DND-41 (cell line): ENCODE measurements at regions not wholly inside any gene's neighbourhood (a gene's known extent, or its start where the extent isn't known, plus 50 kb on each side); places are given as distances from the start of the nearest gene placed in this dataset.

Source experiments
- CTCF ChIP-seq: IDR thresholded peaks from 2 replicates; pipeline ENCODE4 v1.5.1; 2012; ENCODE audit warnings: borderline replicate concordance, low read length, moderate library complexity, mild to moderate bottlenecking; ENCODE audit not compliant: poor library complexity, severe bottlenecking; ENCODE audit errors: extremely low read depth
- EZH2 ChIP-seq: IDR thresholded peaks from 3 replicates; pipeline ENCODE4 v1.6.1; 2012; ENCODE audit warnings: borderline replicate concordance, low read depth, mild to moderate bottlenecking, moderate library complexity, low read length, inconsistent platforms; ENCODE audit not compliant: severe bottlenecking

GRCh38 chr12:75744607-75745256 is 233.3 kb upstream of the KRR1 start:
- TF ChIP-seq CTCF (no peak), EZH2 (no peak)
